Fibroblast of mammary gland (primary cell): ENCODE measurements at regions not wholly inside any gene's neighbourhood (a gene's known extent, or its start where the extent isn't known, plus 50 kb on each side); places are given as distances from the start of the nearest gene placed in this dataset.
A peak's percentile ranks its signal among the peaks of the same experiment; 100 is the strongest.

Experiments used
- DNase-seq: peaks from one replicate; pipeline ENCODE4 v3.0.0-alpha.2; 2010; ENCODE audit warnings: low read depth
- H3K4me3 ChIP-seq: 2 replicates; pipeline ENCODE4 v1.5.1; 2011; ENCODE audit warnings: low read depth, mild to moderate bottlenecking, low read length, moderate library complexity; ENCODE audit not compliant: control insufficient read depth
- CTCF ChIP-seq: conservative IDR thresholded peaks from 2 replicates; pipeline ENCODE4 v1.5.1; 2011; ENCODE audit warnings: low read depth, low read length, inconsistent platforms; ENCODE audit not compliant: control insufficient read depth, insufficient read depth

- no peak for TF ChIP-seq CTCF
- no peak overlapping the region for H3K4me3 ChIP-seq
- no peak for DNase-seq
Measured at GRCh38 chr10:43897765-43898419, 249.2 kb upstream of the ZNF32 start.

- no peak overlapping the region for H3K4me3 ChIP-seq
- peak; percentile 17 for DNase-seq
- TF ChIP-seq CTCF: no peak
Measured at GRCh38 chr10:43892062-43892770, 243.5 kb upstream of the ZNF32 start.

- no peak for DNase-seq
- no peak overlapping the region for H3K4me3 ChIP-seq
- TF ChIP-seq CTCF: no peak
Measured at GRCh38 chr10:43891241-43891640, 242.6 kb upstream of the ZNF32 start.

- no peak for TF ChIP-seq CTCF
- peak; percentile 71 for DNase-seq
- no peak overlapping the region for H3K4me3 ChIP-seq
Measured at GRCh38 chr10:43890124-43890523, 241.4 kb upstream of the ZNF32 start.

- H3K4me3 ChIP-seq: no peak overlapping the region
- DNase-seq: peak; percentile 84
- no peak for TF ChIP-seq CTCF
Measured at GRCh38 chr10:43888586-43888985, 239.9 kb upstream of the ZNF32 start.

- no peak for TF ChIP-seq CTCF
- H3K4me3 ChIP-seq: no peak overlapping the region
Measured at GRCh38 chr10:43885842-43886241, 237.2 kb upstream of the ZNF32 start.

More at GRCh38 chr10:43885842-43886241, 237.2 kb upstream of the ZNF32 start:
- no peak for DNase-seq
